Panc1 (cell line): ENCODE measurements at regions not wholly inside any gene's neighbourhood (a gene's known extent, or its start where the extent isn't known, plus 50 kb on each side); places are given as distances from the start of the nearest gene placed in this dataset.

Experiments
- ATAC-seq: fragments of 200-7000 bp; cut with Tn5 transposase; 2 replicates; pipeline ENCODE4 v1.9.1; 2020; ENCODE audit warnings: mild to moderate bottlenecking, moderate library complexity
- BruUV-seq: library from RNA; stranded (reverse); fragments of 400-500 nt; replicated peaks from 2 replicates; lab custom pipeline; 2021; lab: Mats Ljungman, UMichigan
- CTCF ChIA-PET: fragments of 300-600 bp; sonication (Branson Sonifier 250); formaldehyde crosslinking; loops from one replicate; lab custom pipeline; 2022; ENCODE audit warnings: antibody characterized with exemption; lab: Charles Lee
- POLR2A ChIA-PET: fragments of 300-600 bp; sonication (Branson Sonifier 250); formaldehyde crosslinking; loops from one replicate; lab custom pipeline; 2022; ENCODE audit warnings: antibody characterized with exemption; lab: Charles Lee
- DNase-seq: peaks from one replicate; pipeline ENCODE4 v3.0.0-alpha.2; 2010; ENCODE audit warnings: low read depth, low spot score
- H3K27ac ChIP-seq: 2 replicates; pipeline ENCODE4 v1.5.1; 2011; ENCODE audit warnings: mild to moderate bottlenecking, low read length, inconsistent platforms
- H3K27me3 ChIP-seq: fragments of 200-500 bp; sonication (Bioruptor generic); 2 replicates; pipeline ENCODE4 v1.6.0; 2014; ENCODE audit warnings: low read length, inconsistent platforms; ENCODE audit not compliant: control insufficient read depth, insufficient read depth
- H3K36me3 ChIP-seq: fragments of 200-500 bp; sonication (Bioruptor generic); 2 replicates; pipeline ENCODE4 v1.5.1; 2014; ENCODE audit warnings: inconsistent platforms, mild to moderate bottlenecking, low read length, moderate library complexity; ENCODE audit not compliant: control insufficient read depth, insufficient read depth
- H3K4me1 ChIP-seq: 2 replicates; pipeline ENCODE4 v1.5.1; 2011; ENCODE audit warnings: inconsistent platforms, mild to moderate bottlenecking, low read length, moderate library complexity; ENCODE audit not compliant: control insufficient read depth, insufficient read depth
- H3K4me3 ChIP-seq, 2 experiments: 2 replicates each; pipeline ENCODE4 v1.5.1; 2011 to 2012; ENCODE audit warnings: low read depth in 2 of 2, low read length in 2 of 2, mild to moderate bottlenecking in 2 of 2, inconsistent platforms in 1 of 2, moderate library complexity in 1 of 2
- H3K9me3 ChIP-seq: fragments of 200-500 bp; sonication (Bioruptor generic); 2 replicates; pipeline ENCODE4 v1.5.1; 2014; ENCODE audit warnings: low read depth, mild to moderate bottlenecking, inconsistent platforms, low read length, moderate library complexity; ENCODE audit not compliant: control insufficient read depth, insufficient read depth
- CTCF ChIP-seq: fragments of 450-650 bp; IDR thresholded peaks from 2 replicates; pipeline ENCODE4 v1.5.1; 2017; ENCODE audit warnings: mild to moderate bottlenecking
- POLR2AphosphoS5 ChIP-seq: IDR thresholded peaks from 2 replicates; pipeline ENCODE4 v1.6.1; 2012; ENCODE audit warnings: mild to moderate bottlenecking, low read depth, low read length, moderate library complexity
- REST ChIP-seq, 2 experiments: IDR thresholded peaks; 2 replicates each; pipeline ENCODE4 v1.6.1; 2011 to 2012; ENCODE audit warnings: low read depth in 2 of 2, control low read depth in 1 of 2, low read length in 1 of 2, mild to moderate bottlenecking in 1 of 2, moderate library complexity in 1 of 2; ENCODE audit not compliant: insufficient read depth in 1 of 2
- SIN3A ChIP-seq: IDR thresholded peaks from 2 replicates; pipeline ENCODE4 v1.6.1; 2012; ENCODE audit warnings: low read depth, mild to moderate bottlenecking, low read length, moderate library complexity, borderline replicate concordance; ENCODE audit not compliant: insufficient read depth
- TCF7L2 ChIP-seq: IDR thresholded peaks from 2 replicates; pipeline ENCODE4 v1.6.1; 2011; ENCODE audit warnings: mild to moderate bottlenecking, low read depth, low read length, inconsistent platforms
- in situ Hi-C: cut with HindIII; loops from 2 replicates; pipeline ENCODE4 v1.10.0; 2016; ENCODE audit warnings: low sequenced_read_pairs, low pct_unique_long_range_greater_than_20kb
- intact Hi-C: fragments of 100-400 bp; cut with micrococcal nuclease; formaldehyde crosslinking; loops from one replicate; pipeline ENCODE4 v1.10.0; 2022; ENCODE audit not compliant: unreplicated experiment

DNA sequence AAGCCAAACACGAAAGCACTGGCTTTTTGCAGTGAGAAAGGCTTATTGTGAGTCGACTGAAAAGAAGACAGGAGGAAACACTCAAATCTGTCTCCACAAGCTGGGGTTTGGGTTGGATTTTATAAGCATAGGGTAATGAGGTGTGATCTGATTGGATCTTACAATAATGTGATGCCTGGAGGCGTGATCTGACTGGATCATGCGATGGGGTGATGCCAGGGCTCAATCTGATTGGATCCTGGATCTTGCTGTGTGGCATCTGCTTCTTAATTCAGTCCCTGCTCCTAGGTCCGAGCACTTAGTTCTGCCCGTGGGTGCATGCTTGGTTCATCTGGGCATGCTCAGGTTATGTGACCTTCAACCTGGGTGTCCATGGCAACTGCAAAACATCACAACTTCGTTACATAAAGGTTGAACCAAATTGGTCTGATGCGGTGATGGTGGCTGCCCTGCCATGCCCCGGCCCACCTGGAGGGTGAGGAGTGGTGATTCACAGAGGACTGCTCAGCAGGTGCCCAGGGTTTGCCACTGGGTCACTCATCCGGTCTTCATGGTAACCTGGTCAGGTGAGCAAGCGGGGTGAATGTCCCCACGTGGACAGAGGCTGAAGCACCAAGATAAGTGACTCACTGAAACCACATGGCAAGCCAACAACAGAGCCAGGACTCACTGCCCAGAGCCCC lies 111.0 kb downstream of the KCNF1 start:
- Histone ChIP-seq H3K27me3 (peaks cover 3% of the 10 kb centered on the region), H3K36me3 (no peaks in the 10 kb centered on the region), H3K27ac (no peak overlapping the region), H3K9me3 (no peaks in the 10 kb centered on the region), H3K4me1 (no peaks in the 10 kb centered on the region), H3K4me3 (no peak overlapping the region)
- intact Hi-C loops (no loop called here), in situ Hi-C loops (no loop called here)
- POLR2A ChIA-PET = no interaction called here
- no peak for TF ChIP-seq TCF7L2
- TF ChIP-seq REST (IDR thresholded peaks at IDR 0.05; ENCODE audit: insufficient read depth in 1 of 2, low read depth in 2 of 2, low read length in 1 of 2) = no peak
- no peak for TF ChIP-seq CTCF
- TF ChIP-seq POLR2AphosphoS5 = no peak
- no peak for TF ChIP-seq SIN3A
- CTCF ChIA-PET = no interaction called here
- no TSS peak for BruUV-seq
- DNase-seq (no peak), ATAC-seq (no peak)

DNA sequence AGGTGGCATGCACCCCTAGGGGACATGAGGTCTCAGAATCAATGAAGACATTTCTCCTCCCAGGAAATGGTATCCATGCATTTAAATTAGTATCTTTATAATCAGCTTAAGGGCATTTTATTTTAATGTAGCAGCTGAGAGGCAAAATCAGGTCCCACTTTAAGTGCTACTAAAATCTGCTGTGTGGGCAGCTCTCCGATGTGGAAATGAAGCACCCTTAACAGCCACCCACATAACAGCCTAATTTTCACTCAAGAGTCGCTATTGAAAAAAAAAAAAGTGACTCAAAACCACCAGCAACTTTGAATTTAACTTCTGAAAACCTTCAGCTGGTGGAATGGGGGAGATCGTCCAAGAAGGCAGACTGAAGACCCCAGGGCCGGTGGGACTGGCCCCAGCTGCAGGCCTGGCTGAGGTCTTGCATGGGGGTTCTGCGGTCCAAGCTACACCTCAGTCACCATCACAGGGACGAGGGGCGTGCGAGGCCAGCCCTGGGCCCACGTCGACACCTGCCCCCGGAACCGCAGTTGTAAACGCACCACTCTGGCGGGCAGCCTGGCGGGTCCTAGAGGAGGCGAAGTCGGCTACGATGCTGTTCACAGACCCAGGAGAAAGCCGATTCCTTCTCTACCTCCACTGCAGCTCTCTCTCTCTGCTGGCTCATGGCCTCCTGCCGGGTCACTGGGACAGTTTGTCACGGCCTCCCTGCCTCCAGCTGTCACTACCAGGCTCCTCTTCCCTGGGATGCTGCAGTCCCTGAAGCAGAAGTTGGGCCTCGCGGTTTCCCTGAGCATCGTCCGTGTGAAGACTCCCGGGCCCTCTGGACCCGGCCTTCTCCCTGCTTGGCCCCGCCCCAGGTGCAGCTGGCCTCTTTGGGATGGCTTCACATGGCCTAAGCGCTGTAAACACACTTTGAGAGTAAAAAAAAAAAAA lies 111.9 kb downstream of the KCNF1 start:
- in situ Hi-C loops = no loop called here
- POLR2A ChIA-PET = interaction anchor here (0.6 kb wide), 1 partner anchor 182 kb away, joined by 3 read pairs; no protein-coding TSS in a partner anchor
- no peaks in the 10 kb centered on the region for H3K36me3 ChIP-seq
- peak; percentile 35; the same call in 1 of the 2 replicates for ATAC-seq
- intact Hi-C loops = no loop called here
- TF ChIP-seq CTCF (no peak), REST (IDR thresholded peaks at IDR 0.05; ENCODE audit: insufficient read depth in 1 of 2, low read depth in 2 of 2, low read length in 1 of 2) (no peak), TCF7L2 (no peak), POLR2AphosphoS5 (no peak), SIN3A (no peak)
- CTCF ChIA-PET = interaction anchor here (0.6 to 0.7 kb wide), 2 partner anchors 101 to 577 kb away, joined by 3 to 4 read pairs; no protein-coding TSS in a partner anchor
- no peak overlapping the region for H3K27ac ChIP-seq
- no peaks in the 10 kb centered on the region for H3K4me1 ChIP-seq
- H3K27me3 ChIP-seq = peaks cover 3% of the 10 kb centered on the region
- no TSS peak for BruUV-seq
- no peaks in the 10 kb centered on the region for H3K9me3 ChIP-seq
- DNase-seq = no peak
- no peak overlapping the region for H3K4me3 ChIP-seq
